Kidney epithelial cell (primary cell): ENCODE measurements at regions not wholly inside any gene's neighbourhood (a gene's known extent, or its start where the extent isn't known, plus 50 kb on each side); places are given as distances from the start of the nearest gene placed in this dataset.
A peak's percentile ranks its signal among the peaks of the same experiment; 100 is the strongest.

Experiments
- DNase-seq: peaks from one replicate; pipeline ENCODE4 v3.0.0-alpha.2; 2010; ENCODE audit warnings: low read depth
- H3K27me3 ChIP-seq: 2 replicates; pipeline ENCODE4 v1.6.0; 2011; ENCODE audit warnings: low read length; ENCODE audit not compliant: control insufficient read depth, insufficient read depth
- H3K36me3 ChIP-seq: 2 replicates; pipeline ENCODE4 v1.5.1; 2011; ENCODE audit warnings: low read length; ENCODE audit not compliant: control insufficient read depth, insufficient read depth
- H3K4me3 ChIP-seq: 2 replicates; pipeline ENCODE4 v1.5.1; 2011; ENCODE audit warnings: low read depth, mild to moderate bottlenecking, control low read depth, low read length
- TF ChIP-seq, protein P1 (sequence below): IDR thresholded peaks from 2 replicates; pipeline ENCODE4 v1.5.1; 2011; ENCODE audit warnings: mild to moderate bottlenecking, moderate library complexity, low read length, control low read depth, inconsistent platforms; ENCODE audit not compliant: insufficient read depth, poor library complexity, severe bottlenecking

- Histone ChIP-seq H3K27me3 (no peaks in the 10 kb centered on the region), H3K4me3 (no peak overlapping the region), H3K36me3 (no peaks in the 10 kb centered on the region)
- no peak for DNase-seq
- TF ChIP-seq, protein P1, sequence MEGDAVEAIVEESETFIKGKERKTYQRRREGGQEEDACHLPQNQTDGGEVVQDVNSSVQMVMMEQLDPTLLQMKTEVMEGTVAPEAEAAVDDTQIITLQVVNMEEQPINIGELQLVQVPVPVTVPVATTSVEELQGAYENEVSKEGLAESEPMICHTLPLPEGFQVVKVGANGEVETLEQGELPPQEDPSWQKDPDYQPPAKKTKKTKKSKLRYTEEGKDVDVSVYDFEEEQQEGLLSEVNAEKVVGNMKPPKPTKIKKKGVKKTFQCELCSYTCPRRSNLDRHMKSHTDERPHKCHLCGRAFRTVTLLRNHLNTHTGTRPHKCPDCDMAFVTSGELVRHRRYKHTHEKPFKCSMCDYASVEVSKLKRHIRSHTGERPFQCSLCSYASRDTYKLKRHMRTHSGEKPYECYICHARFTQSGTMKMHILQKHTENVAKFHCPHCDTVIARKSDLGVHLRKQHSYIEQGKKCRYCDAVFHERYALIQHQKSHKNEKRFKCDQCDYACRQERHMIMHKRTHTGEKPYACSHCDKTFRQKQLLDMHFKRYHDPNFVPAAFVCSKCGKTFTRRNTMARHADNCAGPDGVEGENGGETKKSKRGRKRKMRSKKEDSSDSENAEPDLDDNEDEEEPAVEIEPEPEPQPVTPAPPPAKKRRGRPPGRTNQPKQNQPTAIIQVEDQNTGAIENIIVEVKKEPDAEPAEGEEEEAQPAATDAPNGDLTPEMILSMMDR: no peak
Measured at GRCh38 chr14:53751650-53752049, 205.0 kb downstream of the BMP4 start.

- TF ChIP-seq, protein P1: no peak
- Histone ChIP-seq H3K4me3 (no peak overlapping the region), H3K36me3 (no peaks in the 10 kb centered on the region), H3K27me3 (no peaks in the 10 kb centered on the region)
- no peak for DNase-seq
Measured at GRCh38 chr14:53748691-53749090, 207.9 kb downstream of the BMP4 start.

- TF ChIP-seq, protein P1: no peak
- no peak for DNase-seq
- Histone ChIP-seq H3K27me3 (no peaks in the 10 kb centered on the region), H3K36me3 (no peaks in the 10 kb centered on the region), H3K4me3 (no peak overlapping the region)
Measured at GRCh38 chr14:53744857-53745256, 211.8 kb downstream of the BMP4 start.

- TF ChIP-seq, protein P1: no peak
- no peak for DNase-seq
- H3K27me3 ChIP-seq: no peaks in the 10 kb centered on the region
- H3K36me3 ChIP-seq: no peaks in the 10 kb centered on the region
- H3K4me3 ChIP-seq: no peak overlapping the region
Measured at GRCh38 chr14:53743371-53743770, 213.3 kb downstream of the BMP4 start.

- no peaks in the 10 kb centered on the region for H3K36me3 ChIP-seq
- DNase-seq: no peak
- TF ChIP-seq, protein P1: no peak
Measured at GRCh38 chr14:53742233-53742620, 214.4 kb downstream of the BMP4 start.

GRCh38 chr14:53741479-53742232 is 215.0 kb downstream of the BMP4 start:
- DNase-seq: peak; percentile 25
- Histone ChIP-seq H3K36me3 (no peaks in the 10 kb centered on the region), H3K4me3 (no peak overlapping the region), H3K27me3 (no peaks in the 10 kb centered on the region)
- TF ChIP-seq, protein P1: no peak

More at GRCh38 chr14:53742233-53742620, 214.4 kb downstream of the BMP4 start:
- Histone ChIP-seq H3K27me3 (no peaks in the 10 kb centered on the region), H3K4me3 (no peak overlapping the region)
